OCI-LY3 (cell line): ENCODE measurements at regions not wholly inside any gene's neighbourhood (a gene's known extent, or its start where the extent isn't known, plus 50 kb on each side); places are given as distances from the start of the nearest gene placed in this dataset.

Source experiments
- EZH2phosphoT487 ChIP-seq: fragments of 200-600 bp; shearing (Covaris generic); IDR thresholded peaks from 2 replicates; pipeline ENCODE4 v1.6.1; 2018; ENCODE audit warnings: antibody characterized with exemption, mixed run types, low read depth
- TF ChIP-seq, protein P1 (sequence below): fragments of 200-600, 300-600 bp; sonication (generic); IDR thresholded peaks from 2 replicates; pipeline ENCODE4 v1.5.1; 2014; ENCODE audit warnings: antibody characterized with exemption, low read length, low read depth

DNA sequence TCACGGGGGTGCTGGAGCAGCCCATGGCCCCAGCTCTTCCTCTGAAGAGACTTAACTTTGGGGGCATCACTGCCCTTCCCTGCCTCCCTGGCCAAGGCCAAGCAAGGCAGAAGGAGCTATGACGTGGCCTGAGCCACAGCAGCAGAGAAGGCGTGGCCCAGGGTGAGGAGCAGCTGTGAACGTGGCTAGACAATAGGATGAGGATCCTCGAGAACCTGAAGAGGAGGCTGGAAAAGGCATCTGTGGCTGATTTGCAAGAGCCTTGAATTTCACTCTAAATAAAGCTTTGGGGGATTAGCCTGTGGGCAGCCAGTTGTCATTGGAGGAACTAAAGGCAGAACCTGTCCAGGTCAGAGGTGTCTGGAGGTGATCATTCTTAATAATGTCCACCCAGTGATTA lies 652.9 kb upstream of the ID2 start:
- TF ChIP-seq, protein P1, sequence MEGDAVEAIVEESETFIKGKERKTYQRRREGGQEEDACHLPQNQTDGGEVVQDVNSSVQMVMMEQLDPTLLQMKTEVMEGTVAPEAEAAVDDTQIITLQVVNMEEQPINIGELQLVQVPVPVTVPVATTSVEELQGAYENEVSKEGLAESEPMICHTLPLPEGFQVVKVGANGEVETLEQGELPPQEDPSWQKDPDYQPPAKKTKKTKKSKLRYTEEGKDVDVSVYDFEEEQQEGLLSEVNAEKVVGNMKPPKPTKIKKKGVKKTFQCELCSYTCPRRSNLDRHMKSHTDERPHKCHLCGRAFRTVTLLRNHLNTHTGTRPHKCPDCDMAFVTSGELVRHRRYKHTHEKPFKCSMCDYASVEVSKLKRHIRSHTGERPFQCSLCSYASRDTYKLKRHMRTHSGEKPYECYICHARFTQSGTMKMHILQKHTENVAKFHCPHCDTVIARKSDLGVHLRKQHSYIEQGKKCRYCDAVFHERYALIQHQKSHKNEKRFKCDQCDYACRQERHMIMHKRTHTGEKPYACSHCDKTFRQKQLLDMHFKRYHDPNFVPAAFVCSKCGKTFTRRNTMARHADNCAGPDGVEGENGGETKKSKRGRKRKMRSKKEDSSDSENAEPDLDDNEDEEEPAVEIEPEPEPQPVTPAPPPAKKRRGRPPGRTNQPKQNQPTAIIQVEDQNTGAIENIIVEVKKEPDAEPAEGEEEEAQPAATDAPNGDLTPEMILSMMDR = no peak
- no peak for TF ChIP-seq EZH2phosphoT487
